Endothelial cell of umbilical vein (primary cell): ENCODE measurements at regions not wholly inside any gene's neighbourhood (a gene's known extent, or its start where the extent isn't known, plus 50 kb on each side); places are given as distances from the start of the nearest gene placed in this dataset.

Experiments used
- BruUV-seq: library from RNA; stranded (reverse); fragments of 400-500 nt; replicated peaks from 2 replicates; lab custom pipeline; 2021; lab: Mats Ljungman, UMichigan
- CTCF ChIA-PET: fragments of 300-600, 350-600 bp; sonication (Branson Sonifier 250); formaldehyde crosslinking; loops from one replicate; lab custom pipeline; 2021; ENCODE audit warnings: antibody characterized with exemption, inconsistent platforms; lab: Charles Lee
- POLR2A ChIA-PET: fragments of 300-600, 350-600 bp; sonication (Branson Sonifier 250); formaldehyde crosslinking; loops from one replicate; lab custom pipeline; 2021; ENCODE audit warnings: antibody characterized with exemption, inconsistent platforms; lab: Charles Lee
- DNase-seq: peaks from one replicate; pipeline ENCODE4 v3.0.0-alpha.2; 2011; ENCODE audit warnings: low read depth, low spot score
- FAIRE-seq: peaks from 2 replicates; lab custom pipeline; 2011; peaks lifted over from hg19 to GRCh38; lab: Jason Lieb, UNC
- H2AFZ ChIP-seq: 2 replicates; pipeline ENCODE4 v1.6.0; 2012; ENCODE audit warnings: low read depth, low read length, control low read depth, inconsistent platforms
- H3K27ac ChIP-seq: 2 replicates; pipeline ENCODE4 v1.5.1; 2011; ENCODE audit warnings: low read depth, mild to moderate bottlenecking, control low read depth, low read length, moderate library complexity; ENCODE audit not compliant: insufficient read depth
- H3K27me3 ChIP-seq, 2 experiments: 2 replicates each; pipeline versions ENCODE4 v1.6.0 to v1.6.1; 2011; ENCODE audit warnings: low read length in 2 of 2, mixed read lengths in 1 of 2; ENCODE audit not compliant: control insufficient read depth in 2 of 2, insufficient read depth in 2 of 2
- H3K36me3 ChIP-seq, 2 experiments: 2 replicates in 1 of 2; 3 replicates in 1 of 2; pipeline ENCODE4 v1.5.1; 2011; ENCODE audit warnings: low read length in 2 of 2, mild to moderate bottlenecking in 1 of 2, moderate library complexity in 1 of 2; ENCODE audit not compliant: control insufficient read depth in 2 of 2, insufficient read depth in 2 of 2; ENCODE audit errors: extremely low read depth in 1 of 2
- H3K4me1 ChIP-seq: 3 replicates; pipeline ENCODE4 v1.5.1; 2011; ENCODE audit warnings: mild to moderate bottlenecking, low read length; ENCODE audit not compliant: control insufficient read depth, insufficient read depth; ENCODE audit errors: extremely low read depth
- H3K4me2 ChIP-seq: 2 replicates; pipeline ENCODE4 v1.6.1; 2011; ENCODE audit warnings: low read length, control low read depth, mixed read lengths; ENCODE audit not compliant: insufficient read depth
- H3K4me3 ChIP-seq, 3 experiments: fragments of 200-600 bp in 1 of 3; sonication (generic), shearing (Covaris generic) in 1 of 3; replicated peaks in 1 of 3; 2 replicates each; pipeline ENCODE4 v1.5.1; 2011 to 2016; ENCODE audit warnings: control low read depth in 3 of 3, low read length in 3 of 3, mild to moderate bottlenecking in 2 of 3, inconsistent platforms in 1 of 3, low read depth in 1 of 3, moderate library complexity in 1 of 3; ENCODE audit not compliant: insufficient read depth in 1 of 3
- H3K79me2 ChIP-seq: 2 replicates; pipeline ENCODE4 v1.6.0; 2012; ENCODE audit warnings: low read length, inconsistent platforms; ENCODE audit not compliant: control insufficient read depth, insufficient read depth
- H3K9ac ChIP-seq: replicated peaks from 2 replicates; pipeline ENCODE3; 2011; ENCODE audit warnings: low read length, control low read depth; ENCODE audit not compliant: insufficient read depth; ENCODE audit errors: extremely low read depth
- H3K9me1 ChIP-seq: replicated peaks from 3 replicates; pipeline ENCODE4 v1.6.0; 2011; ENCODE audit warnings: mild to moderate bottlenecking, low read length; ENCODE audit not compliant: control insufficient read depth, insufficient read depth; ENCODE audit errors: extremely low read depth
- H3K9me3 ChIP-seq: replicated peaks from 2 replicates; pipeline ENCODE4 v1.5.1; 2012; ENCODE audit warnings: low read length, inconsistent platforms; ENCODE audit not compliant: control insufficient read depth, insufficient read depth
- H4K20me1 ChIP-seq: replicated peaks from 2 replicates; pipeline ENCODE3; 2011; ENCODE audit warnings: mild to moderate bottlenecking, low read length; ENCODE audit not compliant: control insufficient read depth, insufficient read depth; ENCODE audit errors: extremely low read depth
- CTCF ChIP-seq, 2 donors: IDR thresholded peaks; 1 replicate in 1 of 2; 2 replicates in 1 of 2; pipeline ENCODE4 v1.5.1; 2011; ENCODE audit warnings: low read length in 2 of 2, mild to moderate bottlenecking in 2 of 2, moderate library complexity in 2 of 2, control low read depth in 1 of 2, inconsistent platforms in 1 of 2, low read depth in 1 of 2; ENCODE audit not compliant: insufficient read depth in 1 of 2; ENCODE audit errors: extremely low read depth in 1 of 2
- EZH2 ChIP-seq: IDR thresholded peaks from 2 replicates; pipeline ENCODE4 v1.6.1; 2012; ENCODE audit warnings: borderline replicate concordance, low read depth, mild to moderate bottlenecking, moderate library complexity, low read length, inconsistent platforms; ENCODE audit not compliant: severe bottlenecking
- FOS ChIP-seq: IDR thresholded peaks from 2 replicates; pipeline ENCODE4 v1.6.1; 2011; ENCODE audit warnings: mild to moderate bottlenecking, low read length, moderate library complexity, borderline replicate concordance; ENCODE audit not compliant: insufficient read depth
- GATA2 ChIP-seq: IDR thresholded peaks from 2 replicates; pipeline ENCODE4 v1.7.0; 2011; ENCODE audit warnings: low read depth, mild to moderate bottlenecking, moderate library complexity, mixed read lengths, low read length; ENCODE audit not compliant: insufficient read length, insufficient read depth
- JUN ChIP-seq: IDR thresholded peaks from 2 replicates; pipeline ENCODE4 v1.6.1; 2011; ENCODE audit warnings: borderline replicate concordance, low read depth; ENCODE audit not compliant: insufficient read length, insufficient read depth
- MAX ChIP-seq: IDR thresholded peaks from 2 replicates; pipeline ENCODE4 v1.6.1; 2011; ENCODE audit not compliant: insufficient read depth, insufficient read length
- MYC ChIP-seq: IDR thresholded peaks from one replicate; pipeline ENCODE4 v1.6.1; 2011; ENCODE audit warnings: mild to moderate bottlenecking, low read depth, low read length
- POLR2A ChIP-seq: IDR thresholded peaks from 2 replicates; pipeline ENCODE4 v1.6.1; 2012; ENCODE audit warnings: low read depth, mild to moderate bottlenecking, control low read depth, low read length
- POLR2AphosphoS5 ChIP-seq: IDR thresholded peaks from 2 replicates; pipeline ENCODE4 v1.6.1; 2012; ENCODE audit warnings: low read depth, mild to moderate bottlenecking, control low read depth, low read length, moderate library complexity; ENCODE audit not compliant: insufficient read depth
- dilution Hi-C: fragments of 300-500 bp; cut with MboI; formaldehyde crosslinking; loops from one replicate; pipeline ENCODE4 v1.15.0; 2019; ENCODE audit warnings: low sequenced_read_pairs; ENCODE audit not compliant: extremely low pct_ligation_motif_present
- intact Hi-C: fragments of 100-400 bp; cut with micrococcal nuclease; formaldehyde crosslinking; loops from one replicate; pipeline ENCODE4 v1.10.0; 2022

GRCh38 chr18:64295839-64296238 is 147.0 kb upstream of the LINC00305 start:
- H3K9ac ChIP-seq = no peak overlapping the region
- H4K20me1 ChIP-seq = no peaks in the 10 kb centered on the region
- H3K4me1 ChIP-seq = no peaks in the 10 kb centered on the region
- no peak overlapping the region for H3K4me3 ChIP-seq
- no peak overlapping the region for H2AFZ ChIP-seq
- no peaks in the 10 kb centered on the region for H3K9me3 ChIP-seq
- no peaks in the 10 kb centered on the region for H3K27me3 ChIP-seq
- ChIA-PET CTCF (no interaction called here), POLR2A (no interaction called here)
- no peak overlapping the region for H3K4me2 ChIP-seq
- intact Hi-C loops (no loop called here), dilution Hi-C loops (no loop called here)
- BruUV-seq = no TSS peak
- TF ChIP-seq GATA2 = no peak
- TF ChIP-seq EZH2 = no peak
- no peak for TF ChIP-seq MYC
- no peak for TF ChIP-seq JUN
- TF ChIP-seq POLR2A = no peak
- TF ChIP-seq CTCF (IDR thresholded peaks at IDR 0.05; ENCODE audit: extremely low read depth in 1 of 2, insufficient read depth in 1 of 2, low read depth in 1 of 2, low read length in 2 of 2) = no peak
- no peak for TF ChIP-seq POLR2AphosphoS5
- TF ChIP-seq FOS = no peak
- TF ChIP-seq MAX = no peak
- no peaks in the 10 kb centered on the region for H3K79me2 ChIP-seq
- no peaks in the 10 kb centered on the region for H3K36me3 ChIP-seq
- no peak overlapping the region for H3K27ac ChIP-seq
- DNase-seq (no peak), FAIRE-seq (no peak)
- no peaks in the 10 kb centered on the region for H3K9me1 ChIP-seq
